Esophagus mucosa (tissue), 1 donor: ENCODE measurements at regions not wholly inside any gene's neighbourhood (a gene's known extent, or its start where the extent isn't known, plus 50 kb on each side); places are given as distances from the start of the nearest gene placed in this dataset.
"Not testable (repeated sequence)": the region's sequence is repeated elsewhere in the genome, so short reads cannot be mapped to it uniquely, and the experiment has no call there.

Source experiments
- ATAC-seq: fragments of 200-7000 bp; cut with Tn5 transposase; one replicate; pipeline ENCODE4 v1.9.1; 2020
- donor health status: DM: yes; HTN: yes; CAD: no.

DNA sequence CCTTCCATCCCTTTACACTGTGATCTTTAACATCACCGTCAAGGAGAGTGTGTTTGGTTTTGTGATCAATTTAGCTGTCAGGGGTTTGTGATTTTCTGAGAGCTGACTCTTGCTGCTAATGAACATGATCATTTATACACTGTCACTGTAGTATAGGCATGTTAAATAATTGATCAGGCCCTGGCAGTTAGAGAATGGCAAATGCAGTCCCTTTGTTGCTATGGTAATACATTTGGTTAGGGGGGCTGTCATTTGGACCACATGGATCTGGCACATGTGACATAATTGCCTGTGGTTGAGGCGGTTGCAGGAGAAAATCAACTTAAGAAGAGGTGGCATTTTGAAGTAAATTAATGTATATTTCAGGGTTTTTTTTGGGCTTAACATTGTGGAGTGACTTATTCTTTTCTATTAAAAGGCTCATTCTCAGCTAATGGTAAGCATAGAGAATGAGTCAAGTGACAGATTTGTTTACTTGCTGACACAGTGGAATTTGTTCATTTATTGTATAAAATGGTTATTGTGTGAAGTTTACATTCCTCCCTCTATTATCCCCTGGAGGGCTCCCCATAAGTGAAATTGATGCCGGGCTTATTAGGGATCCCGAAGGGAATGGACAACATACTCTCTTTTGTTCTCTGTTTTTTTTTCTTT is 114.0 kb downstream of the FHIP1A start:
- no peak for ATAC-seq

DNA sequence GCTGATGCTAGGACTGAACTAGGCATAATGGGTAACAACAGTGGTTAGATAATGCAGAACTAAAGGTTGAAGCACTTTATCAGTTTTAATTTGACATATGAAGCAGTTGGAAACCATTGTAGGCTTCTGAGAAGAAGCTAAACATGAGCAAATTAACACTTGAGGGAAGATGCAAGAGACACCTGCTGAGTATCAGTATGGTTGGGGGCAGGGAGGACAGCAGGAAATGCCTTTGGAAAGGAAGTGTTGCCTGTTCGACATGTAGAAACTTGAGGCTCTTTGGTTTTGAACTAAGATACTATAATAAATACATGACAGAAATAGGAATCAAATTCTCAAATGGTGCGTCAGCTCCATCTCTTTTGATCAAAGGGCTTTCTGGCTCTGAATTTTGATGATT is 115.6 kb downstream of the FHIP1A start:
- peak; percentile 76 for ATAC-seq

DNA sequence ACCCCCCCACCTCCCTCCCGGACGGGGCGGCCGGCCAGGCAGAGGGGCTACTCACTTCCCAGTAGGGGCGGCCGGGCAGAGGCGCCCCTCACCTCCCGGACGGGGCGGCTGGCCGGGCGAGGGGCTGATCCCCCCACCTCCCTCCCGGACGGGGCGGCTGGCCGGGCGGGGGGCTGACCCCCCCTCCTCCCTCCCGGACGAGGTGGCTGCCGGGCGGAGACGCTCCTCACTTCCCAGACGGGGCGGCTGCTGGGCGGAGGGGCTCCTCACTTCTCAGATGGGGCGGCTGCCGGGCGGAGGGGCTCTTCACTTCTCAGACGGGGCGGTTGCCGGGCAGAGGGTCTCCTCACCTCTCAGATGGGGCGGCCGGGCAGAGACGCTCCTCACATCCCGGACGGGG is 117.5 kb downstream of the FHIP1A start:
- not testable (repeated sequence) for ATAC-seq

DNA sequence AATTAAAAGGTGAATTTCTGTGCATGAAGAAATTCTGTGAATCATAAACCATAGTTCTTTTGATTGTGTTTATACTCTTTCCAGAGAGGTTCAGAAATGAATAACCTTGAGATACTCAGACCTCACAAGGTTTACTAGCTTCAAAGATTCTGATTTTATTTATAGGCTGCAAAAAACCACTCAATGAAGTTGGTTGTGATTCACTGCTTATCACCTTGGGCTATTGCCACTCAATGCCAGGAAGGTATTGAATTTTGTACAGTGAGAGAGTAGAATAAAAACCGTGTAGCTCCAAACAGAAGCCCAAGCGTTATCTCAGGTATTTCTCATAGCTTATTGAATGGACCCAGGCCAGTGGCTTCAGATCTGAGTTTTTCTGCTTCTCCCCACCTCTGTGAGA is 118.7 kb downstream of the FHIP1A start:
- ATAC-seq = no peak

DNA sequence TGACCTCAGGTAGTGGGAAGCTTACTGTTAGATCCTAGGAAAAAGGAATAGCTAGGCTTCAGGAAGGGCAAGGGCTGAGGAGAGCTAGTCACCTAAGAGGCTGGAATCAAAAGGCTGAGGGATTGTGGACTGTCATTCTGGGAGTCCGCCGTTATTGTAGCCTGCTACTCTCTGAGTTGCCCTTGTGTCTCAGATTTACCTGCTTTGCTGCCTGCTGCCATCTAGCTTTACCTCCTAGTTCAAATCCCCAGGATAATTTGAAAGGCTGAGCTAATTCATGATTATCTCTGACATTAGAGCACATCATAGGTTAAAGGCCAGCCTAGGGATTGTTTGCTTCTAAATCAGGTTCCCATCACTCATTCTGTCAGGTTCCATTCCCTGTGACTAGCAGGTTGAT is 120.2 kb downstream of the FHIP1A start:
- no peak for ATAC-seq

DNA sequence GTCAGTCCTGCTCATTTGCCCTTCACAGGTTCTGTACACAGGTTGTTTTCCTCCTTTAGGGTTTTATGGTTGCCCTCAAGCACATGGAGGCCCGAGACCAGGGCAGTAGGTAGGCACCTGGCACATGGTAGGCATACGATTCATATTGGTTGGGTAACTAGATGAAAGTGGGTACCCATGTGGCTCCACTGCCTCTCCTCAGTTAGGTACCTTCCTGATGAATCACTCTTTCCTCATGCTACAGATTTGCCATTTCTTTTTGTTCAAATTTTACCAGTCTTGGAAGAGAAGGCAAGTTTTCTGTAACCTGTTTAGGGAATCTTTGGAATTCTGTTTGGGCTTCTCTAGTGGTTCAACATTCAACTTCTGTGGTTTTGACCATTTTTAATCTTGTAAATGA is 121.3 kb downstream of the FHIP1A start:
- ATAC-seq = peak; percentile 65

DNA sequence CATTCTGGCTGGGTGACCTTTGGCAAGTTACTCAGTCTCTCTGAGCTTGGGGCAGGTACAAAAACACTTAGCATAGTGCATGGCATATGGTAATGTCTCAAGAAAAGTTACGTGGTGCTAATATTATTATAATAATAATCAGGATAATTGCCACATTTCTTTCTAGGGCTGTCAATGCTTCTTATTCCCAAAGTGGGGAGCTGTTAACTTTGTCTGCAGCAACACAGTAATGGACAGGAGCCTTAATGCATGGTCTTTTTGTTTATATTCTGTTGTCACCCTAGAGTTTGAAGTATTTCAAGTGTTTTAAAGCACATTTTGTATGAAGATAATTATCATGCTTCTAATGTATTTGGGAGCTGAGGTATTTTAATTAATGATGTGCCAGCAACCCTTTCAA is 121.8 kb downstream of the FHIP1A start:
- peak; percentile 42 for ATAC-seq

DNA sequence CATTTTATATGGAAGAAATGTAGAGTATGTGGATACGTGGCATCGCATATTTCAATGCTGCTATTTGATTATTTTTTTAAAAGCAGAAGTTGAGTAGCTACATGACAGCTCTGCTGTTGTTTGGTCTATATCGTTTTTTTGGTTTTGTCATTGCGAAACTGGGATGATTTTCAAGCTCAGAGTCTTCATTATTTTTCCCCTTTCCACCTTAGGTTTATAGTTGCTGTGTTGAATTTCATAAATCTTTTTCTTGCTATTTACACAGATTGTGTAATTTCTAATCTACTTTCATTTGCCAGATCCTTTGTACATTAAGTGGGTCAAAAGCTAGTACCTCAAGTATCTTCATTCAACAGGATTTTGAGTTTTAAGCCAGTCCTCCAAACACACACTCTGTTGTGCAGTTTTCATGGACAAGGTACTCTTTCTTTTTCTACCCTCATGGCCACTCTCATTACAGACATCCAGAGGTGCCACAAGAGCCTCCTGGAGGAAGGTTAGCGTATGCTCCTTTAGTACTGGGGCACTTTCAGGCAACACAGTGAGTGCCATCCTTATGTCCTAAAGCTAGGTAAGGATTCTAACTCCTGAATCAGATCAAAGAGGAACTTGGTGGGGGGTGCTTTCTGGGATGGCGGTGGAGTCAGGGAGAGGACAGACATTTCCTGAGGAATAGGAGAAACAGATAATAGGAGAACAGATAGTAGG is 123.2 kb downstream of the FHIP1A start:
- ATAC-seq = no peak

DNA sequence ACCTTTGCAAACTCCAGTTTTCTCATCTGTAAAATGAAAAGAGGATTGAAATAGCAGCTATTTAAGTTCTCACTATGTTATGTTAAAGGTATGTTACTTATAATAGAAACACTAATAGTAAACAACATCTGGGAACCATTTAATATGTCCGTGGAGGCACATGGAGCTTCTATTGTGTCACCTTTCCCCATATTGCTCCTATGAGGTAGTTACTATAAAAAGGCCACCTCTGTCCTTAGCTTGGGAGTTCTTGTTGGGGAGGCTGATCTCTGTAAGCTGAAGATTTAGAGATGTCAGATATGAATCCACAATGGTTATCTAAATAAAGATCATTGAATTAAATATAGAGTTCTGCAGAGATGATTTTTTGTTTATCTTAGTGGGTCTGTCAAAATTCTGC is 125.2 kb downstream of the FHIP1A start:
- ATAC-seq = no peak

DNA sequence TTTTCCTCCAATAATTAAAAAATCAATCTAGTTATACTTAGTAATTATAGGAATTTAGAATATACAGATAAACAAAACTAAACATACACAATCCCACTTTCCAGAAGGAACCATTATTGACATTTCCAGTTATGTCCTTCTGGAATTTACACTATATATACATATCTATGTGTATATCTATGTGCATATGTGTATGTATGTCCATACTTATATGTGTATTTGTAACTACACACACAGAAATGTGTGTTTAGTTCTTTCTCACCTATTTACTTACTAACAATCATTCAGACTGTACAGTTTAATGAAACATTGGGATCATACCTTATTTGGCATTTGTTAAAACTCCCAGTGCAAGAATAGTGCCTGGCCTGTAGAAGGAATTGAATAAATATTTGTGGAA is 126.4 kb downstream of the FHIP1A start:
- no peak for ATAC-seq

DNA sequence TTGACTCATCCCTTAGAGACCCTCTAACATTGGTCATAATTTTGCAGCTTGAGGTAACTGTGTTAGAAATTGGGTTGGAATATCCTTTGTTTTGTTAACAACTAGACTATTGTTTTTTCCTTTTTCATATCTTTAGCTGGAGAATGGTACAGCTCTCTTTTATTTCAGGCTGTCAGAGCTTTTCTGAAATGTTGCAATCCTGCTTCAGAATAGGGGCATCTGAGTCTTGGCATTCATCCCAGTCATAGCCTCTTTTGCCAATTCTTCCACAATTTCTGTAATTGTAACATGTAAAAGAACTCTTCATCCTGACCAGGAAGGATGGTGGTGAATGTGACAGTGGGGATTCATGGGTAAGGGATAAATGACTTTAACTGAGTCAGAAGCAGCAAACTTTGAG is 128.7 kb downstream of the FHIP1A start:
- ATAC-seq = no peak

DNA sequence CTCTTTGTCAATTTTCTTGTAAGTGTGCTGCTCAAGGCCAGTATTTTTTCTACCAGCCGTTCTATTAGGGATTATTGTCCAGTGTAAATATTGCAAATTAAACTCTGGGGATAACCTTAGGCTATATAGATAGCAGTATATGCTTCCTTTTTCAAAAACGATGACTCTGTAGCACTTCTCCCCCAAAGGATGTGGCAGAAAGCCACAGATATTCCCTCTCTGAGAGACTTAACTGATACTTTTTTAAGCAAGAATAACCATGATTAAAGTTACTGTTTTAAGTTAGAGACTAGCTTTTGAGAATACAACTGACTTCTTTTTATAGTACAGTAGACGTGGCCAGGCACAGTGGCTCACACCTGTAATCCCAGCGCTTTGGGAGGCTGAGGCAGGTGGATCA is 130.0 kb downstream of the FHIP1A start:
- ATAC-seq = no peak

DNA sequence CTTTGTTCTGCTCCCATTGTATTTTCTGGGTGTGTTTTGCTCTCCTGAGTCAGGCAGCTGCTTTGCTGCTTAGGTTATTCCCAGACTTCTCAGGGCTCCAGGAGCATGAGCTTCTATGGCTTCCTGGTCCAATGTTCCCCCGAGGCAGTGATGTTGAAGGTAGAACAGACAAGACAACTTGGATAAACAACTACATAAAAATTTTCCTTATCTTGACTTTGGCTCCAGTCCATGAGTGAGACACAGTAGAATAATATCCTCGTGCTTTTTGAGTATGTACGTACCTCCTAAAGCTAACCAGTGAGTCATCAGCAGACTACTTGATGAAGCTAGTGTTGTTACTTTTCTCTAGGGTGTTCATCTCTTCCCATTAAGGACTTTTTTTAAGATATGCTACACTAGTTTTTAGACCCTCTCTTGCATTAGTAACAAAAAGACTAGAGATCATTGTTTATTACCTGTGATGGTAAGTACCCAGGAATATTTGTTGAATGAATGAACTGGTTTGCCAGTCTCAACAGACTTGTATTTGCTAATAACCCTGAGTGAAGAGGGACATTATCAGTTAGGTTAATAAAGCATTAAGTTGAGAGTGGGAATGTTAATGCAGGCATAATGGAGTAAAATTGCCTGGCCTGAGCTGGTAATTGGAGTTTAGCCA is 131.9 kb downstream of the FHIP1A start:
- ATAC-seq = peak; percentile 91

DNA sequence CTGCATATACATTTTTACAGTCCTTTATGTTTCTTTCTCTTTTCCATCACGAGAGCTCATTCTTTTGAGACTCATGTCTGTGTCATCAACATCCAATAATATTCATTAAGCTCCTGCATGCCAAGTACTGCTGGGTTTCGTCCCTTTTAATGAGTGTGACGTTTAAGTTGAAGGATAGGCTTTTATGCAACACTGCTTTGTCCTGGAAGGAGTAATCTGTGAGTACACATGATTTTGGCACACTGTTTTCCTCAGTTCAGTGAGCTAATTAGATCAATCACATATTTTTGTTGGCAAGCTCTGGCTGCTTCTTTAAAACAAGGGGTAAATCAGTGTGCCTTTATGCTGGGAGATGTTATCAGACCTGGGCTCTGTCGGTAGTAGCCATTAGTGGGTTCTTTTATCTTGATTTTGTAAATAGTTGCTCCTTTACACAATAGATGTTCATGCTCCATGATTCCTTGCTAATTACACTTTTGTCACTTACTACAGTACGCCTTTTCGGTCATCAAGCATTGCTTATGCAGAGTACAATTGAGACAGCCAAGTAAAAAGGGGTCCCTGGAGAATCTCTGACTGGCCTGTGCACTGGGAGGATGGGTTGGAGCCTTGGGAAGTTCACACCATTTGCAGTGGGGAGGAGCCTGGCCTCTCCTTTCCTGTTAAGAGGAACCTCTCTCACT is 132.6 kb downstream of the FHIP1A start:
- ATAC-seq = peak; percentile 95

DNA sequence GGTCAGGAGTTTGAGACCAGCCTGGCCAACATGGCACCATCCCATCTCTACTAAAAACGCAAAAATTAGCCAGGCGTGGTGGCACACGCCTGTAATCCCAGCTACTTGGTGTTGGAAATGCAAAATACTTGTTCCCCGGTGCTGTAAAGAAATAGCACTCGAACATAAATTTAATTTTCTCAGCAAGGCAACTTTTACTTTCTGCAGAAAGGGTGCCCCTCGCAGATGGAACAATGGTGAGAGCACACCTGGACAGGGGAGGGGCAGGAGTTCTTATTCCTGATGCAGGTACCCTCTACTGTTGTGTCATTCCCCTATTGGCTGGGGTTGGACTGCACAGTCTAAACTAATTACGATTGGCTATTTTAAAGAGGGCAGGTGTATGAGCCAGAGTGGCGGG is 139.7 kb downstream of the FHIP1A start:
- ATAC-seq = no peak

DNA sequence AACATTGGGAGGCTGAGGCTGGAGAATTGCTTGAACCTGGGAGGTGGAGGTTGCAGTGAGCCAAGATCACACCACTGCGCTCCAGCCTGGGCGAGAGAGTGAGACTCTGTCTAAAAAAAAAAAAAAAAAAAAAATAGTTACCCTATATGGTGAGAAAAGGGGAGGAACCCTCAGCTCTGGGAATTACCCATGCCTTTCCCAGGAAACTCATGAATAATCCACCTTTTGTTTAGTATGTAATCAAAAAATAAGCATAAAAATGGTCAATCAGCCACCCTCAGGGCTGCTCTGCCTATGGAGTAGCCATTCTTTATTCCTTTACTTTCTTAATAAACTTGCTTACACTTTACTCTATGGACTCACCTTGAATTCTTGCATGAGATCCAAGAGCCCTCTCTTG is 140.4 kb downstream of the FHIP1A start:
- not testable (repeated sequence) for ATAC-seq

DNA sequence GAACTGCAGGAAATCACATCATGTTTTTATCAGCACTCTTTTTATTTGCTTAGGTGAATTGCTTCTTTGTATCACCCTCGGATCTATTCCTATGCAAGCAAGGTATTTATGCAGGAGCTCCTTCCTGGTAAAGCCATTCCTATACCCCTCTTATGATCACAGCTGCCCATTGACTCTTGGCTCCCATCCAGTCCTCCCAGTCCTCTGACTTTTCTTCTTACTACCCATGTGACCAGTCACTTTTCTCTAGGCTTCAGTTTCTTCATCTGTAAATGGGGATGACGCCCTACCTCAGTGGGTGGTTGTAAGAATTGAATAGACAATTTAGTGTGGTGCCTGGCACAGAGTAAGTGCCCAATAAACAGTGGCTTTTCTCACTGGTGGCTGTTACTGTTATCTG is 144.9 kb downstream of the FHIP1A start:
- ATAC-seq = no peak

DNA sequence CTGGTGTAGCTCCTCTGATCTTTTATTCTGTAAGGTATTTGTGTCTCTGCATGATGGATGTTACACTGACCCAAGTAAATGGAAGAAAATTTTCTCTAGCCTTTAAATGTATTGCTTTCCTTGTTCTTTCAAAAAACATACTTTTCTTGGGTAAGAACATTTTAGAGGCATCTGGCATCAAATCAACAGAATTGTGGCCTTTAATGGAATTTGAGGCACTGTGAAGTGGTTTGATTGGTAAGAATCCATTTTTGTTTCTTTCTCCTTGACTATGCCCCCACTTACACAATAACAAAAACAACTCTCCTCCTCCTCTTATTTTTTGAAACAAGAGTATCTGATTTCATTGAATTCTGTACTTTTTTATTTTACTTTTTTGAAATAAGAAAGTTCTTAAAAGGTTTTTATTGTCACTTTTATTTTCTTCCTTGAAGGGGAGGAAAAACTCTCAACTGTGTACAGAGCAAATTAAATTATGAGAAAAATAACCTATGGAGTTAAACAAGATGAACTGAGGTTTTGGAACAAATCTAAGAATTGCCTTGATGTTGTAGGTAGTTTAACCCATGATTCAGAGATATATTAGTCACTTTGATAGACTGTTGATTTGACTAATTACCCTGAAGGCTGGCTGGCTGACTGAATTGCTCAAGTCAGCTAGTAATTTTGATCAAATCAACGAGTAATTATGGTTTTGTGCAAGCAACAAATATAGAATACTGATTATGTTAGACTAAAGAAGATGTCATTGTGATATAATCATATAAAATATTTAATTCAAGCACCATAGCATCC is 146.4 kb downstream of the FHIP1A start:
- ATAC-seq = no peak

DNA sequence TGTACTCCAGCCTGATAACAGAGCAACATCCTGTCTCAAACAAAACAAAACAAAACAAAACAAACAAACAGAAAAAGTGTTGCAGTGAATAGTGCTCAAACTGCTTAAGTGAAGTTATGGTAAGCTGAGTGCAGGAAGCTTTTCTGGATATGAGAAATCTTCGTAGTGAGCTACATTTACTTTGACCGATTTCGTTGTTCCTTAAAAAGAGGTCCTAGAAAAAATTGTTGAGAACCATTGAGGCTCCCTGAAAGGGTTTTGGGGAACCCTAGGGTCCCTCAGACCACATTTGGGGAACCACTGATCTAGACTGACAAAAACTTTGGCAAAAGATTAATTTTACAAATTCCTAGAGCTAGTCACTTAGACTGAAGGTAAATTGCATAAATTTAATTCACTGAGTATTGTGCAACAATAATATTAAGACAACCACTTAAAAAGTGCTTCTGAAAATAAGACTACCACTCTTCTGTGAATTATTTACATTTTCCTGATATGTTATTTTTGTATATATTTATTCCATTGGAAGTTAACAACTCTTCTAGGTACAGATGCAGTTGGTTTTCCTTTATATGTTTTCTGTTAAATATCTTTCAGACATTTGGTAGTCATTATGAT is 149.6 kb downstream of the FHIP1A start:
- no peak for ATAC-seq

DNA sequence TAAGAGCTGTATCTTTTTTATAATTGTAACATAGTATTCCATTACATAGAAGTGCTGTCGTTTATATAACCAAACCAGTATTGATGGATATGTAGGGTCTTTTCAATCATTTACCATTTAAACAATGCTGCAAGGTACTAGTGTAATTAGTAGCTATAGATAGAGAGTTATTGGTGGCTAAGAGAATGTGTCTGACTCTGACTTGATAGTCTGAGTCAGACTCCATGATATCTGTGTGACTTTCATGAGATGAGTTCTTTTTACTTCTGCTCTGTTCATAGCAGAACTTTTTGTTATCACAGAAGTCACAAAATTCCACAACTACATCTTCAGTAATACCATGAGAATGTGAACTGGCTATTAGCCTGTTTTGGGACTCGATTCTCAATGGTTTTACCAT is 150.6 kb downstream of the FHIP1A start:
- no peak for ATAC-seq

DNA sequence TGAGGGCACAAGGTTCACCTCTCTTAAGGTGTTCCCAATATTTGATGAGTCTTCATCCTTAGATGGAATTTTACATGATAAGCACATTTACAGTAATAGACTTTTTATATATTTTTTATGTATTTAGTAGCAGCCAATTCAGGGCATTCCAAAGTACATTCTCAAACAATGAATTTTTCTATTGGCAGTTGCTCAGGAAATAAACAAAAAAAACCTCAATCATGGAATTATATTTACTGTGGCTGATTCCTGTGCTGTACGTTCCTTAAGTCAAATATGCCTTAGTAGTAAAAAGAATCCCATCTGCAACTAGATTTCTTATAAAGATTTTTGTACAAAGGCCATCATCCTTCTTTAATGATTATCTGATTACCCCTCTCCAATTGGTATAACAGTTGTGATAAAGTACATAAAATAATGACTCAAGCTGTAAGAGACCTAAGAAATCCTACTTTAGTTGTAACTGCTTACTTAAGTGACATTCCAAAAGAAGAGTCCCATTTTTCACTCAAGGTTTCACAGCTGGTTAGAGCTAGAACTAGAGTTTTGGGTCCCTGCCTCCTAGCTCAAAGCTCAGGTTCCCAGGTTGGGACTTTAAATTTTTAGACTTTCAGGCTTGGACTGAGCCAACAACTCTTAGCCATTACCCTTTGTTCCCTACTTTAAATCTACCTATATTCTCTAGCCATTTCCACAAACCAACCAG is 152.7 kb downstream of the FHIP1A start:
- ATAC-seq = no peak

DNA sequence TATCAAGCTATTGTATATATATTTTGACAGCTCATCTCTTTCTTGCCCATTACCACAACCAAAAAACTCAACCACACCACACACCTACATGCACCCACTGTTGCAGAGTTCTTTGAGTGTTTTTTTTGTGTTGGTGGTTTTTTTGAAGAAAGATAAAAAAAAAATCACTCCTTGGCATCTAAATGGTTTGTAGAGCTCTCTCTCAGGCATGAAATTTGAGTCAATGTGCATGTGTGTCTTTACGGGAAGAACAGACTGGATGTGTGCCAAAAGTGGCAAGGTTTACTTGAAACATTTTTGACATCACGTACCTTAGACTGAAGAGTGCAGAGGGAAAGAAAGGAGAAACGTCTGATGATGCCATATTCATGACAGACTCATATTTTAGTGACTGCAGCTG is 154.2 kb downstream of the FHIP1A start:
- no peak for ATAC-seq
